A549 (cell line): ENCODE measurements at regions not wholly inside any gene's neighbourhood (a gene's known extent, or its start where the extent isn't known, plus 50 kb on each side); places are given as distances from the start of the nearest gene placed in this dataset.

Source experiments
- ATAC-seq, 2 experiments: fragments of 200-7000 bp in 1 of 2; fragments of >200 bp in 1 of 2; cut with Nextera tagmentation in 1 of 2; cut with Tn5 transposase in 1 of 2; 3 replicates each; pipeline versions ENCODE4 v1.8.0 to v1.9.1; 2018 to 2020; ENCODE audit warnings: mild to moderate bottlenecking in 1 of 2, moderate library complexity in 1 of 2
- CTCF ChIA-PET: fragments of 300-600 bp; sonication (Branson Sonifier 250); formaldehyde crosslinking; extraction: SDS; loops from one replicate; lab custom pipeline; 2021; ENCODE audit warnings: antibody characterized with exemption, inconsistent platforms; lab: Yijun Ruan, JAX
- POLR2A ChIA-PET: fragments of 350-600 bp; formaldehyde crosslinking; extraction: SDS; loops from one replicate; lab custom pipeline; 2021; ENCODE audit warnings: antibody characterized with exemption, inconsistent platforms; lab: Yijun Ruan, JAX
- DNase-seq, 2 experiments: peaks; one replicate each; pipeline versions ENCODE4 v3.0.0 to v3.0.0-alpha.2; 2011 to 2016; ENCODE audit warnings: low read depth in 1 of 2, low spot score in 1 of 2
- FAIRE-seq: peaks from 2 replicates; lab custom pipeline; 2011; peaks lifted over from hg19 to GRCh38; lab: Jason Lieb, UNC
- H3K27ac ChIP-seq, 2 experiments: fragments of >200 bp; sonication (Bioruptor Twin); formaldehyde crosslinking; 3 replicates each; pipeline ENCODE4 v1.5.1; 2016 to 2017
- H3K4me1 ChIP-seq: fragments of >200 bp; sonication (Bioruptor Twin); formaldehyde crosslinking; 3 replicates; pipeline ENCODE4 v1.6.1; 2016
- H3K4me2 ChIP-seq: fragments of >200 bp; sonication (Bioruptor Twin); formaldehyde crosslinking; 3 replicates; pipeline ENCODE4 v1.6.1; 2016
- H3K4me3 ChIP-seq: fragments of >200 bp; sonication (Bioruptor Twin); formaldehyde crosslinking; 3 replicates; pipeline ENCODE4 v1.5.1; 2016
- H3K9me3 ChIP-seq: fragments of >200 bp; sonication (Bioruptor Twin); formaldehyde crosslinking; 3 replicates; pipeline ENCODE4 v1.6.1; 2016
- CBX2 ChIP-seq: fragments of 200-600 bp; sonication (generic); IDR thresholded peaks from 2 replicates; pipeline ENCODE4 v1.6.1; 2016; ENCODE audit warnings: low read depth, mild to moderate bottlenecking, borderline replicate concordance
- CHD2 ChIP-seq: fragments of 150-350 bp; IDR thresholded peaks from 2 replicates; pipeline ENCODE4 v1.6.1; 2014; ENCODE audit warnings: low read length; ENCODE audit not compliant: partially characterized antibody
- EHF ChIP-seq: fragments of 250-450 bp; sonication (Bioruptor Pico); IDR thresholded peaks from 2 replicates; pipeline ENCODE4 v1.5.0; 2020; ENCODE audit warnings: mild to moderate bottlenecking
- EHMT2 ChIP-seq: fragments of 200-600 bp; sonication (generic); IDR thresholded peaks from 2 replicates; pipeline ENCODE4 v1.6.1; 2016; ENCODE audit warnings: antibody characterized with exemption, low read depth, mild to moderate bottlenecking, moderate library complexity
- ESRRA ChIP-seq: fragments of 150-350 bp; IDR thresholded peaks from 2 replicates; pipeline ENCODE4 v1.6.1; 2014; ENCODE audit warnings: mild to moderate bottlenecking, low read length, borderline replicate concordance
- FOSB ChIP-seq: fragments of 250-450 bp; sonication (Bioruptor Pico); IDR thresholded peaks from 2 replicates; pipeline ENCODE4 v1.5.0; 2020; ENCODE audit warnings: mild to moderate bottlenecking, moderate library complexity
- FOSL2 ChIP-seq, 2 experiments: fragments of 450-650 bp in 1 of 2; fragments of >200 bp in 1 of 2; sonication (Bioruptor Twin) in 1 of 2; formaldehyde crosslinking; IDR thresholded peaks; 2 replicates each; pipeline versions ENCODE4 v1.5.0 to v1.6.1; 2016 to 2020; ENCODE audit warnings: mild to moderate bottlenecking in 1 of 2, moderate library complexity in 1 of 2
- FOXS1 ChIP-seq: fragments of 250-450 bp; sonication (Bioruptor Pico); IDR thresholded peaks from 2 replicates; pipeline ENCODE4 v1.5.0; 2020; ENCODE audit warnings: mild to moderate bottlenecking, moderate library complexity
- HEYL ChIP-seq: fragments of 250-450 bp; sonication (Bioruptor Pico); IDR thresholded peaks from 2 replicates; pipeline ENCODE4 v1.8.0; 2021; ENCODE audit warnings: mild to moderate bottlenecking, moderate library complexity
- HOXB5 ChIP-seq: fragments of 250-450 bp; sonication (Bioruptor Pico); IDR thresholded peaks from 2 replicates; pipeline ENCODE4 v1.5.0; 2020; ENCODE audit warnings: mild to moderate bottlenecking, moderate library complexity
- JUNB ChIP-seq: fragments of >200 bp; sonication (Bioruptor Twin); formaldehyde crosslinking; IDR thresholded peaks from 2 replicates; pipeline ENCODE4 v1.6.1; 2016
- MAFK ChIP-seq: fragments of 450-650 bp; IDR thresholded peaks from 2 replicates; pipeline ENCODE4 v1.6.1; 2014; ENCODE audit not compliant: partially characterized antibody
- NFE2L2 ChIP-seq: fragments of 150-350 bp; conservative IDR thresholded peaks from 2 replicates; pipeline ENCODE4 v1.6.1; 2014; ENCODE audit warnings: low read length
- POLR2AphosphoS2 ChIP-seq: conservative IDR thresholded peaks from 2 replicates; pipeline ENCODE4 v1.6.1; 2012; ENCODE audit warnings: low read length, improper control_type of control experiment, inconsistent platforms
- RARB ChIP-seq: fragments of 250-450 bp; sonication (Bioruptor Pico); IDR thresholded peaks from 2 replicates; pipeline ENCODE4 v1.8.0; 2021; ENCODE audit warnings: mild to moderate bottlenecking, moderate library complexity
- RCOR1 ChIP-seq: fragments of 150-350 bp; IDR thresholded peaks from 2 replicates; pipeline ENCODE4 v1.6.1; 2014; ENCODE audit warnings: antibody characterized with exemption, low read length, low read depth
- TFCP2L1 ChIP-seq: fragments of 250-450 bp; sonication (Bioruptor Pico); IDR thresholded peaks from 2 replicates; pipeline ENCODE4 v1.5.0; 2021; ENCODE audit warnings: mild to moderate bottlenecking
- ZNF302 ChIP-seq: fragments of 250-450 bp; sonication (Bioruptor Pico); IDR thresholded peaks from 2 replicates; pipeline ENCODE4 v1.9.0; 2021; ENCODE audit warnings: inconsistent platforms, mild to moderate bottlenecking, moderate library complexity
- ZSCAN20 ChIP-seq: fragments of 250-450 bp; sonication (Bioruptor Pico); IDR thresholded peaks from 2 replicates; pipeline ENCODE4 v1.8.0; 2022; ENCODE audit warnings: mild to moderate bottlenecking, moderate library complexity
- WGBS: methylation state at CpG from one replicate; pipeline ENCODE4 v1.1.6; 2017; ENCODE audit errors: missing lambda C conversion rate; 5-methylcytosine and 5-hydroxymethylcytosine counted together
- TF ChIP-seq, protein P1 (sequence below): fragments of 200-600 bp; sonication (generic); IDR thresholded peaks from 2 replicates; pipeline ENCODE4 v1.6.1; 2016; ENCODE audit warnings: antibody characterized with exemption, mild to moderate bottlenecking, moderate library complexity
- TF ChIP-seq, protein P2 (sequence below): fragments of >200 bp; sonication (Bioruptor Twin); formaldehyde crosslinking; IDR thresholded peaks from 3 replicates; pipeline ENCODE4 v1.6.1; 2016
- TF ChIP-seq, protein P3 (sequence below): IDR thresholded peaks from 2 replicates; pipeline ENCODE4 v1.6.1; 2012
- TF ChIP-seq, protein P4 (sequence below): IDR thresholded peaks from 2 replicates; pipeline ENCODE4 v1.6.1; 2012
- TF ChIP-seq, protein P5 (sequence below): fragments of 250-450 bp; sonication (Bioruptor Pico); IDR thresholded peaks from 2 replicates; pipeline ENCODE4 v1.5.0; 2021; ENCODE audit warnings: mild to moderate bottlenecking, moderate library complexity, borderline replicate concordance

DNA sequence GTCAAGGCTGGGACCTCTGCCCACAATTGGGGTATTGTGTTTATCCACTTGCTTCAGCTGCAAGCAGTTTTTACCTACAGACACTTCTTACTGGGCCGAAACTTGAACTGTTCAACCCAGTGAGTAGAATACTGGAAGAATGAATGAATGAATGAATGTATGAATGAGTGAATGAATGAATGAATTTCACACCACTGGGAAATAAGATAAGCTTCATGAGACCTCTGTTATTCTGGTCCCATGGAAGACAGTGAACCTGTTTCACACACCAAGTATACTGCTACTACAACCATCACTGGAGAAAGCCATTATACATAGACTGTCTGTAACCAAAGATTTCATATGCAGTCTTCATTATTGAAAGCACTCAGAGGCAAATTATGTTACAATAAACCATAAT is 295.0 kb upstream of the GULP1 start:
- DNase-seq (no peak), FAIRE-seq (no peak), ATAC-seq (no peak)
- Histone ChIP-seq H3K4me1 (no peaks in the 10 kb centered on the region), H3K27ac (no peak overlapping the region), H3K4me2 (no peak overlapping the region), H3K4me3 (no peak overlapping the region), H3K9me3 (no peaks in the 10 kb centered on the region)
- 96% methylated on average over 1 of the region's 1 CpG for WGBS
- ChIA-PET POLR2A (no interaction called here), CTCF (no interaction called here)
- no peak for TF ChIP-seq HOXB5 (CRISPR knock-in tag)
- no peak for TF ChIP-seq CHD2
- no peak for TF ChIP-seq NFE2L2
- TF ChIP-seq FOSB (CRISPR knock-in tag): no peak
- TF ChIP-seq MAFK: no peak
- no peak for TF ChIP-seq CBX2
- TF ChIP-seq RCOR1: no peak
- TF ChIP-seq EHF (CRISPR knock-in tag): no peak
- TF ChIP-seq, protein P1, sequence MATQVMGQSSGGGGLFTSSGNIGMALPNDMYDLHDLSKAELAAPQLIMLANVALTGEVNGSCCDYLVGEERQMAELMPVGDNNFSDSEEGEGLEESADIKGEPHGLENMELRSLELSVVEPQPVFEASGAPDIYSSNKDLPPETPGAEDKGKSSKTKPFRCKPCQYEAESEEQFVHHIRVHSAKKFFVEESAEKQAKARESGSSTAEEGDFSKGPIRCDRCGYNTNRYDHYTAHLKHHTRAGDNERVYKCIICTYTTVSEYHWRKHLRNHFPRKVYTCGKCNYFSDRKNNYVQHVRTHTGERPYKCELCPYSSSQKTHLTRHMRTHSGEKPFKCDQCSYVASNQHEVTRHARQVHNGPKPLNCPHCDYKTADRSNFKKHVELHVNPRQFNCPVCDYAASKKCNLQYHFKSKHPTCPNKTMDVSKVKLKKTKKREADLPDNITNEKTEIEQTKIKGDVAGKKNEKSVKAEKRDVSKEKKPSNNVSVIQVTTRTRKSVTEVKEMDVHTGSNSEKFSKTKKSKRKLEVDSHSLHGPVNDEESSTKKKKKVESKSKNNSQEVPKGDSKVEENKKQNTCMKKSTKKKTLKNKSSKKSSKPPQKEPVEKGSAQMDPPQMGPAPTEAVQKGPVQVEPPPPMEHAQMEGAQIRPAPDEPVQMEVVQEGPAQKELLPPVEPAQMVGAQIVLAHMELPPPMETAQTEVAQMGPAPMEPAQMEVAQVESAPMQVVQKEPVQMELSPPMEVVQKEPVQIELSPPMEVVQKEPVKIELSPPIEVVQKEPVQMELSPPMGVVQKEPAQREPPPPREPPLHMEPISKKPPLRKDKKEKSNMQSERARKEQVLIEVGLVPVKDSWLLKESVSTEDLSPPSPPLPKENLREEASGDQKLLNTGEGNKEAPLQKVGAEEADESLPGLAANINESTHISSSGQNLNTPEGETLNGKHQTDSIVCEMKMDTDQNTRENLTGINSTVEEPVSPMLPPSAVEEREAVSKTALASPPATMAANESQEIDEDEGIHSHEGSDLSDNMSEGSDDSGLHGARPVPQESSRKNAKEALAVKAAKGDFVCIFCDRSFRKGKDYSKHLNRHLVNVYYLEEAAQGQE: no peak
- no peak for TF ChIP-seq ZNF302
- TF ChIP-seq FOSL2 (IDR thresholded peaks at IDR 0.05): no peak
- TF ChIP-seq FOSL2 (CRISPR knock-in tag; IDR thresholded peaks at IDR 0.05): no peak
- TF ChIP-seq RARB (CRISPR knock-in tag): no peak

DNA sequence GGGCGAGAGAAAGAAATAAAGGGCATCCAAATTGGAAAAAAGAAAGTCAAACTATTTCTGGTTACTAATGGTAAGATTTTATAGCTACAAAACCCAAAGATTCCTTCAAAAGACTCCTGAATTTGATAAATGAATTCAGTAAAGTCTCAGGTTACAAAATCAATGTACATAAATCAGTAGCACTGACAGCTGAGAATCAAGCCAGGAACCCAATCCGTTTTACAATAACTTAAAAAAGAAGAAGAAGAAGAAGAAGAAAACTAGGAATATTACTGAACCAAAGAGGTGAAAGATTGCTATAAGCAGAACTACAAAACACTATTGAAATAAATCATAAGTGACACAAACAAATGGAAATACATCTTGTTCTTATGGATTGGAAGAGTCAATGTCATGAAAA is 291.5 kb upstream of the GULP1 start:
- no peaks in the 10 kb centered on the region for H3K9me3 ChIP-seq
- no peak for TF ChIP-seq CBX2
- TF ChIP-seq ESRRA: no peak
- TF ChIP-seq CHD2: no peak
- TF ChIP-seq FOXS1 (CRISPR knock-in tag): no peak
- no peak for TF ChIP-seq EHMT2
- TF ChIP-seq, protein P2, sequence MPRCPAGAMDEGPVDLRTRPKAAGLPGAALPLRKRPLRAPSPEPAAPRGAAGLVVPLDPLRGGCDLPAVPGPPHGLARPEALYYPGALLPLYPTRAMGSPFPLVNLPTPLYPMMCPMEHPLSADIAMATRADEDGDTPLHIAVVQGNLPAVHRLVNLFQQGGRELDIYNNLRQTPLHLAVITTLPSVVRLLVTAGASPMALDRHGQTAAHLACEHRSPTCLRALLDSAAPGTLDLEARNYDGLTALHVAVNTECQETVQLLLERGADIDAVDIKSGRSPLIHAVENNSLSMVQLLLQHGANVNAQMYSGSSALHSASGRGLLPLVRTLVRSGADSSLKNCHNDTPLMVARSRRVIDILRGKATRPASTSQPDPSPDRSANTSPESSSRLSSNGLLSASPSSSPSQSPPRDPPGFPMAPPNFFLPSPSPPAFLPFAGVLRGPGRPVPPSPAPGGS: no peak
- TF ChIP-seq, protein P3, sequence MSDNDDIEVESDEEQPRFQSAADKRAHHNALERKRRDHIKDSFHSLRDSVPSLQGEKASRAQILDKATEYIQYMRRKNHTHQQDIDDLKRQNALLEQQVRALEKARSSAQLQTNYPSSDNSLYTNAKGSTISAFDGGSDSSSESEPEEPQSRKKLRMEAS: no peak
- no peak for TF ChIP-seq ZNF302
- TF ChIP-seq, protein P4, sequence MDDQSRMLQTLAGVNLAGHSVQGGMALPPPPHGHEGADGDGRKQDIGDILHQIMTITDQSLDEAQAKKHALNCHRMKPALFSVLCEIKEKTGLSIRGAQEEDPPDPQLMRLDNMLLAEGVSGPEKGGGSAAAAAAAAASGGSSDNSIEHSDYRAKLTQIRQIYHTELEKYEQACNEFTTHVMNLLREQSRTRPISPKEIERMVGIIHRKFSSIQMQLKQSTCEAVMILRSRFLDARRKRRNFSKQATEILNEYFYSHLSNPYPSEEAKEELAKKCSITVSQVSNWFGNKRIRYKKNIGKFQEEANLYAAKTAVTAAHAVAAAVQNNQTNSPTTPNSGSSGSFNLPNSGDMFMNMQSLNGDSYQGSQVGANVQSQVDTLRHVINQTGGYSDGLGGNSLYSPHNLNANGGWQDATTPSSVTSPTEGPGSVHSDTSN: no peak
- TF ChIP-seq HEYL (CRISPR knock-in tag): no peak
- no peak for TF ChIP-seq EHF (CRISPR knock-in tag)
- no peak for TF ChIP-seq ZSCAN20 (CRISPR knock-in tag)
- TF ChIP-seq POLR2AphosphoS2: no peak
- no peak for TF ChIP-seq MAFK
- TF ChIP-seq, protein P5, sequence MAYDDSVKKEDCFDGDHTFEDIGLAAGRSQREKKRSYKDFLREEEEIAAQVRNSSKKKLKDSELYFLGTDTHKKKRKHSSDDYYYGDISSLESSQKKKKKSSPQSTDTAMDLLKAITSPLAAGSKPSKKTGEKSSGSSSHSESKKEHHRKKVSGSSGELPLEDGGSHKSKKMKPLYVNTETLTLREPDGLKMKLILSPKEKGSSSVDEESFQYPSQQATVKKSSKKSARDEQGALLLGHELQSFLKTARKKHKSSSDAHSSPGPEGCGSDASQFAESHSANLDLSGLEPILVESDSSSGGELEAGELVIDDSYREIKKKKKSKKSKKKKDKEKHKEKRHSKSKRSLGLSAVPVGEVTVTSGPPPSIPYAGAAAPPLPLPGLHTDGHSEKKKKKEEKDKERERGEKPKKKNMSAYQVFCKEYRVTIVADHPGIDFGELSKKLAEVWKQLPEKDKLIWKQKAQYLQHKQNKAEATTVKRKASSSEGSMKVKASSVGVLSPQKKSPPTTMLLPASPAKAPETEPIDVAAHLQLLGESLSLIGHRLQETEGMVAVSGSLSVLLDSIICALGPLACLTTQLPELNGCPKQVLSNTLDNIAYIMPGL (CRISPR knock-in tag): no peak
- TF ChIP-seq, protein P1: no peak
- TF ChIP-seq JUNB: no peak
- TF ChIP-seq TFCP2L1 (CRISPR knock-in tag): no peak
- no peak for FAIRE-seq
- no peaks in the 10 kb centered on the region for H3K4me1 ChIP-seq
- ATAC-seq: no peak
- DNase-seq: no peak
- ChIA-PET POLR2A (no interaction called here), CTCF (no interaction called here)
- no peak overlapping the region for H3K27ac ChIP-seq
- WGBS: 10% methylated on average over 2 of the region's 2 CpGs
- no peak overlapping the region for H3K4me2 ChIP-seq
- H3K4me3 ChIP-seq: no peak overlapping the region
